Endothelial cell (in vitro differentiated cells): ENCODE measurements at regions not wholly inside any gene's neighbourhood (a gene's known extent, or its start where the extent isn't known, plus 50 kb on each side); places are given as distances from the start of the nearest gene placed in this dataset.

ENCODE experiments used
- DNase-seq: peaks from one replicate; pipeline ENCODE4 v3.0.0; 2021; ENCODE audit warnings: low spot score
- H3K27ac Mint-ChIP-seq: one replicate; pipeline ENCODE4 v1.8.0; 2021; ENCODE audit warnings: mixed read lengths, inconsistent platforms; ENCODE audit not compliant: unreplicated experiment
- H3K27me3 Mint-ChIP-seq: one replicate; pipeline ENCODE4 v1.8.0; 2021; ENCODE audit warnings: mild to moderate bottlenecking, moderate library complexity, mixed read lengths, inconsistent platforms; ENCODE audit not compliant: unreplicated experiment
- H3K36me3 Mint-ChIP-seq: one replicate; pipeline ENCODE4 v1.8.0; 2021; ENCODE audit warnings: mild to moderate bottlenecking, low read depth, mixed read lengths, inconsistent platforms; ENCODE audit not compliant: unreplicated experiment
- H3K4me1 Mint-ChIP-seq: one replicate; pipeline ENCODE4 v1.8.0; 2021; ENCODE audit warnings: mild to moderate bottlenecking, mixed read lengths, inconsistent platforms; ENCODE audit not compliant: unreplicated experiment
- H3K4me3 Mint-ChIP-seq: one replicate; pipeline ENCODE4 v1.8.0; 2021; ENCODE audit warnings: mild to moderate bottlenecking, mixed read lengths, inconsistent platforms; ENCODE audit not compliant: unreplicated experiment
- H3K9me3 Mint-ChIP-seq: one replicate; pipeline ENCODE4 v1.8.0; 2021; ENCODE audit warnings: mixed read lengths, inconsistent platforms; ENCODE audit not compliant: unreplicated experiment
- CTCF ChIP-seq: fragments of 200-600 bp; sonication (generic); IDR thresholded peaks from one replicate; pipeline ENCODE4 v1.5.0; 2021; ENCODE audit warnings: antibody characterized with exemption; ENCODE audit not compliant: unreplicated experiment

GRCh38 chr4:121220698-121221097 is 56.6 kb upstream of the TNIP3 start:
- Mint-ChIP-seq H3K27ac (no peak overlapping the region), H3K36me3 (no peaks in the 10 kb centered on the region), H3K9me3 (no peaks in the 10 kb centered on the region), H3K27me3 (no peaks in the 10 kb centered on the region), H3K4me3 (no peak overlapping the region), H3K4me1 (no peaks in the 10 kb centered on the region)
- TF ChIP-seq CTCF: no peak
- no peak for DNase-seq

- Mint-ChIP-seq H3K27me3 (no peaks in the 10 kb centered on the region), H3K4me1 (no peaks in the 10 kb centered on the region), H3K9me3 (no peaks in the 10 kb centered on the region), H3K4me3 (no peak overlapping the region), H3K27ac (no peak overlapping the region), H3K36me3 (no peaks in the 10 kb centered on the region)
- no peak for DNase-seq
- no peak for TF ChIP-seq CTCF
These were observed 55.1 kb upstream of the TNIP3 start for GRCh38 chr4:121219227-121219626.

GRCh38 chr4:121217351-121217750 is 53.2 kb upstream of the TNIP3 start:
- Mint-ChIP-seq H3K4me3 (no peak overlapping the region), H3K27ac (no peak overlapping the region), H3K4me1 (peaks cover 4% of the 10 kb centered on the region), H3K9me3 (no peaks in the 10 kb centered on the region), H3K27me3 (peaks cover 1% of the 10 kb centered on the region), H3K36me3 (no peaks in the 10 kb centered on the region)
- DNase-seq: no peak
- TF ChIP-seq CTCF: no peak

DNA sequence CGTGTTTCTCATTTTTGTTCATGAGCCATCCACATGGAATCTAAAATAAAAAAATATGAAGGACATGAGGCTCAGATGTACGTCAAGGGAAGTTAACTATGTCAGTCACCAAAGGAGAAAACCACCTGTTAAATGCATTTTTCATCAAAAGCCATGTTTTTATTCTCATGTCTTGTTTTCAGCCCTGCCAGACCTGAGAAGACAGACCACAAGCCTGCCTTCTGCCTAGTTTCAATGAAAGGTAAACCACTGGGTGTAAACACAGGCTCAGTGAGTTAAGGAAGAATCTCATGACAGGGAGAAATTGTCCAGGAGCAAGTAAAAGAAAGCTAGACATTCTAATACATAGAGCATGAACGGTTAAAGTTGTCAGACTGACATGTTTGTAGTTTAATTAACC is 52.3 kb upstream of the TNIP3 start:
- Mint-ChIP-seq H3K27ac (no peak overlapping the region), H3K4me1 (peaks cover 4% of the 10 kb centered on the region), H3K4me3 (no peak overlapping the region), H3K36me3 (no peaks in the 10 kb centered on the region), H3K9me3 (no peaks in the 10 kb centered on the region), H3K27me3 (peaks cover 1% of the 10 kb centered on the region)
- no peak for TF ChIP-seq CTCF
- DNase-seq: no peak

GRCh38 chr4:121213940-121214339 is 49.8 kb upstream of the TNIP3 start:
- DNase-seq: no peak
- Mint-ChIP-seq H3K36me3 (no peaks in the 10 kb centered on the region), H3K27me3 (peaks cover 1% of the 10 kb centered on the region), H3K4me3 (no peak overlapping the region), H3K27ac (no peak overlapping the region), H3K4me1 (peaks cover 4% of the 10 kb centered on the region), H3K9me3 (no peaks in the 10 kb centered on the region)
- no peak for TF ChIP-seq CTCF
